ENCODE measurements at regions not wholly inside any gene's neighbourhood (a gene's known extent, or its start where the extent isn't known, plus 50 kb on each side); places are given as distances from the start of the nearest gene placed in this dataset.
A peak's percentile ranks its signal among the peaks of the same experiment; 100 is the strongest.
"Not testable (repeated sequence)": the region's sequence is repeated elsewhere in the genome, so short reads cannot be mapped to it uniquely, and the experiment has no call there.

DNA sequence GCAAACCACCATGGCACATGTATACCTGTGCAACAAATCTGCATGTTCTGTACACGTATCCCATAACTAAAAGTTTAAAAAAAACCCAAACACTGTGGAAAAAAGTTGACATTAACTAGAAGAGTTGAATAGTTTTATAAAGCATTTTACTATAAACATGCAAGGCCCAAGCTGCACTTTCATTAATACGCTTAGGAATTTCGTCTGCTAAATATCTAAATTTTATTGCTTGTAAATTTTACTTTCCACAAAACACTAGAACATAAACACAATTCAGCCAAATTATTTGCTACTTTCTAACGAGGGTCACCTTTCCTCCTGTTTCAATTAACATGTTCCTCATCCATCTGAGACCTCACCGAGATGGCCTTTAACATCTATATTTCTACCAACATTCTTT lies 74.4 kb upstream of the MAN1A1 start:
- no peaks in the 10 kb centered on the region for H3K9me3 ChIP-seq (ENCODE audit: control insufficient read depth, low read depth, low read length)
- no peaks in the 10 kb centered on the region for H3K27me3 ChIP-seq (ENCODE audit: insufficient read depth, low read length)
- H3K4me2 ChIP-seq (ENCODE audit: insufficient read depth, insufficient read length, low read length): no peak overlapping the region
- H3K79me1 ChIP-seq (ENCODE audit: insufficient read depth, low read depth, low read length, poor library complexity, severe bottlenecking): no peaks in the 10 kb centered on the region
- no peak overlapping the region for H4K91ac ChIP-seq (ENCODE audit: insufficient read length, low read depth, low read length)
- H3K23ac ChIP-seq (ENCODE audit: insufficient read length, low read depth, low read length): no peak overlapping the region
- no peak overlapping the region for H4K5ac ChIP-seq (ENCODE audit: insufficient read length, low read depth, low read length)
- H2AK5ac ChIP-seq (ENCODE audit: insufficient read length, low read length): no peak overlapping the region
- H3K4ac ChIP-seq (ENCODE audit: low read depth, low read length): no peak overlapping the region
- no peak overlapping the region for H3K27ac Mint-ChIP-seq
- H3K4me1 ChIP-seq (ENCODE audit: insufficient read depth, low read length): no peaks in the 10 kb centered on the region
- no peak for DNase-seq
- H3K18ac ChIP-seq (ENCODE audit: insufficient read length, low read depth, low read length): no peak overlapping the region
- no peak overlapping the region for H2BK15ac ChIP-seq (ENCODE audit: low read depth, low read length)
- no peak overlapping the region for H3K27ac ChIP-seq (ENCODE audit: insufficient read length, low read depth, low read length)
- no peak overlapping the region for H3K14ac ChIP-seq (ENCODE audit: insufficient read depth, low read length)
- no peaks in the 10 kb centered on the region for H4K20me1 ChIP-seq (ENCODE audit: control insufficient read depth, insufficient read depth, insufficient read length)
- H4K8ac ChIP-seq (replicated peaks; ENCODE audit: insufficient read length, low read depth, low read length): no peak overlapping the region
- TF ChIP-seq, protein P1, sequence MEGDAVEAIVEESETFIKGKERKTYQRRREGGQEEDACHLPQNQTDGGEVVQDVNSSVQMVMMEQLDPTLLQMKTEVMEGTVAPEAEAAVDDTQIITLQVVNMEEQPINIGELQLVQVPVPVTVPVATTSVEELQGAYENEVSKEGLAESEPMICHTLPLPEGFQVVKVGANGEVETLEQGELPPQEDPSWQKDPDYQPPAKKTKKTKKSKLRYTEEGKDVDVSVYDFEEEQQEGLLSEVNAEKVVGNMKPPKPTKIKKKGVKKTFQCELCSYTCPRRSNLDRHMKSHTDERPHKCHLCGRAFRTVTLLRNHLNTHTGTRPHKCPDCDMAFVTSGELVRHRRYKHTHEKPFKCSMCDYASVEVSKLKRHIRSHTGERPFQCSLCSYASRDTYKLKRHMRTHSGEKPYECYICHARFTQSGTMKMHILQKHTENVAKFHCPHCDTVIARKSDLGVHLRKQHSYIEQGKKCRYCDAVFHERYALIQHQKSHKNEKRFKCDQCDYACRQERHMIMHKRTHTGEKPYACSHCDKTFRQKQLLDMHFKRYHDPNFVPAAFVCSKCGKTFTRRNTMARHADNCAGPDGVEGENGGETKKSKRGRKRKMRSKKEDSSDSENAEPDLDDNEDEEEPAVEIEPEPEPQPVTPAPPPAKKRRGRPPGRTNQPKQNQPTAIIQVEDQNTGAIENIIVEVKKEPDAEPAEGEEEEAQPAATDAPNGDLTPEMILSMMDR (conservative IDR thresholded peaks at IDR 0.05): no peak
- H2BK12ac ChIP-seq (ENCODE audit: insufficient read length, low read depth, low read length): no peak overlapping the region
- H3K9ac ChIP-seq (ENCODE audit: extremely low read depth, insufficient read length, low read length): no peak overlapping the region
- H3K4me3 Mint-ChIP-seq: no peak overlapping the region
- no peaks in the 10 kb centered on the region; the same call in 1 of the 2 replicates for H3K27me3 Mint-ChIP-seq (ENCODE audit: low read depth)
- H3K9me3 Mint-ChIP-seq: peaks cover 7 to 21% of the 10 kb centered on the region in 2 experiments
- H3K36me3 Mint-ChIP-seq (ENCODE audit: insufficient read depth in 1 of 3, low read depth in 3 of 3): no peaks in the 10 kb centered on the region
- no peaks in the 10 kb centered on the region for H3K23me2 ChIP-seq (ENCODE audit: insufficient read length, low read depth, low read length, poor library complexity, severe bottlenecking)
- no peak overlapping the region for H2BK5ac ChIP-seq (ENCODE audit: insufficient read length, low read length)
- no peak overlapping the region for H2AFZ ChIP-seq (ENCODE audit: low read length)
- H3K79me2 ChIP-seq (ENCODE audit: insufficient read depth, low read length): no peaks in the 10 kb centered on the region
- no peak overlapping the region for H3T11ph ChIP-seq (ENCODE audit: low read length)
- no peak overlapping the region for H3K56ac ChIP-seq (ENCODE audit: insufficient read length, low read depth, low read length)
- WGBS (ENCODE audit: extremely low coverage, insufficient read length, low lambda C conversion rate): no CpG with 5 or more reads among the region's 5 CpGs
- H2BK120ac ChIP-seq (ENCODE audit: low read depth, low read length, poor library complexity, severe bottlenecking): no peak overlapping the region
- no peak overlapping the region for H2BK20ac ChIP-seq (ENCODE audit: low read depth, low read length, poor library complexity, severe bottlenecking)
- H3K4me1 Mint-ChIP-seq: no peaks in the 10 kb centered on the region

DNA sequence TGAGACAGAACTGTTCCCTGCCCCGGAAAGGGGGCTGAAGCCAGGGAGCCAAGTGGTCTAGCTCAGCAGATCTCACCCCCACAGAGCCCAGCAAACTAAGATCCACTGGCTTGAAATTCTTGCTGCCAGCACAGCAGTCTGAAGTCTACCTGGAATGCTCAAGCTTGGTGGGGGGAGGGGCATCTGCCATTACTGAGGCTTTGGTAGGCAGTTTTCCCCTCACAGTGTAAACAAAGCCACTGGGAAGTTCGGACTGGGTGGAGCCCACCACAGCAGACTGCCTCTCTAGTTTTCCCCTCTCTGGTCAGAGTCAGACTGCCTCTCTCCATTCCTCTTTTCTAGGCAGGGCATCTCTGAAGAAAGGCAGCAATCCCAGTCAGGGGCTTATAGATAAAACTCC lies 68.5 kb upstream of the MAN1A1 start:
- H3K9me3 ChIP-seq (ENCODE audit: control insufficient read depth, low read depth, low read length); H4K91ac ChIP-seq (ENCODE audit: insufficient read length, low read depth, low read length); H4K8ac ChIP-seq (replicated peaks; ENCODE audit: insufficient read length, low read depth, low read length); H3K4me1 ChIP-seq (ENCODE audit: insufficient read depth, low read length); H3K18ac ChIP-seq (ENCODE audit: insufficient read length, low read depth, low read length); H3K56ac ChIP-seq (ENCODE audit: insufficient read length, low read depth, low read length); H3K23me2 ChIP-seq (ENCODE audit: insufficient read length, low read depth, low read length, poor library complexity, severe bottlenecking); H3K27me3 Mint-ChIP-seq (ENCODE audit: low read depth); H2BK15ac ChIP-seq (ENCODE audit: low read depth, low read length); H3K4ac ChIP-seq (ENCODE audit: low read depth, low read length); H2BK5ac ChIP-seq (ENCODE audit: insufficient read length, low read length); H3K9ac ChIP-seq (ENCODE audit: extremely low read depth, insufficient read length, low read length); H3K4me1 Mint-ChIP-seq; H4K5ac ChIP-seq (ENCODE audit: insufficient read length, low read depth, low read length); H2AFZ ChIP-seq (ENCODE audit: low read length); H3K27me3 ChIP-seq (ENCODE audit: insufficient read depth, low read length); DNase-seq; H3K27ac ChIP-seq (ENCODE audit: insufficient read length, low read depth, low read length); H2BK20ac ChIP-seq (ENCODE audit: low read depth, low read length, poor library complexity, severe bottlenecking); H2BK120ac ChIP-seq (ENCODE audit: low read depth, low read length, poor library complexity, severe bottlenecking); H3K36me3 Mint-ChIP-seq (ENCODE audit: insufficient read depth in 1 of 3, low read depth in 3 of 3); H3K4me3 Mint-ChIP-seq; H4K20me1 ChIP-seq (ENCODE audit: control insufficient read depth, insufficient read depth, insufficient read length); H3K23ac ChIP-seq (ENCODE audit: insufficient read length, low read depth, low read length); H3K4me2 ChIP-seq (ENCODE audit: insufficient read depth, insufficient read length, low read length); H3T11ph ChIP-seq (ENCODE audit: low read length); H3K79me2 ChIP-seq (ENCODE audit: insufficient read depth, low read length); H3K79me1 ChIP-seq (ENCODE audit: insufficient read depth, low read depth, low read length, poor library complexity, severe bottlenecking); H2AK5ac ChIP-seq (ENCODE audit: insufficient read length, low read length); H2BK12ac ChIP-seq (ENCODE audit: insufficient read length, low read depth, low read length); H3K14ac ChIP-seq (ENCODE audit: insufficient read depth, low read length): not testable (repeated sequence)
- Mint-ChIP-seq H3K27ac (peak overlapping the region in 1 of 3 experiments; percentile 76; a peak in 1 of 7 replicates), H3K9me3 (peaks cover 7 to 32% of the 10 kb centered on the region in 2 experiments)
- no CpG with 5 or more reads among the region's 2 CpGs for WGBS (ENCODE audit: extremely low coverage, insufficient read length, low lambda C conversion rate)

All from H9 (cell line).